ENCODE measurements at regions not wholly inside any gene's neighbourhood (a gene's known extent, or its start where the extent isn't known, plus 50 kb on each side); places are given as distances from the start of the nearest gene placed in this dataset.

- ChIA-PET POLR2A (no interaction called here), CTCF (no interaction called here)
- H3K36me3 ChIP-seq (ENCODE audit: control insufficient read depth, insufficient read depth, low read length), result no peaks in the 10 kb centered on the region
- DNase-seq (ENCODE audit: low read depth), result no peak
- H3K27me3 ChIP-seq (ENCODE audit: control insufficient read depth, insufficient read depth, low read length), result peaks cover 2% of the 10 kb centered on the region
- H3K4me3 ChIP-seq (ENCODE audit: low read depth, low read length), result no peak overlapping the region
- no peak for TF ChIP-seq CTCF (IDR thresholded peaks at IDR 0.05; ENCODE audit: insufficient read depth, low read depth, low read length)
Observed at GRCh38 chr18:56493531-56493930, 144.9 kb downstream of the TXNL1 start.

GRCh38 chr18:56492136-56492535 is 146.3 kb downstream of the TXNL1 start:
- TF ChIP-seq CTCF (IDR thresholded peaks at IDR 0.05; ENCODE audit: insufficient read depth, low read depth, low read length), result no peak
- ChIA-PET CTCF (interaction anchor here (0.7 kb wide), 1 partner anchor 8 kb away, joined by 3 read pairs; no protein-coding TSS in a partner anchor), POLR2A (no interaction called here)
- Histone ChIP-seq H3K4me3 (ENCODE audit: low read depth, low read length) (no peak overlapping the region), H3K36me3 (ENCODE audit: control insufficient read depth, insufficient read depth, low read length) (no peaks in the 10 kb centered on the region), H3K27me3 (ENCODE audit: control insufficient read depth, insufficient read depth, low read length) (peaks cover 2% of the 10 kb centered on the region)
- DNase-seq (ENCODE audit: low read depth), result no peak

- ChIA-PET CTCF (interaction anchor here (1.8 kb wide), 1 partner anchor 8 kb away, joined by 4 read pairs; no protein-coding TSS in a partner anchor), POLR2A (no interaction called here)
- no peak for DNase-seq (ENCODE audit: low read depth)
- no peak for TF ChIP-seq CTCF (IDR thresholded peaks at IDR 0.05; ENCODE audit: insufficient read depth, low read depth, low read length)
- no peaks in the 10 kb centered on the region for H3K36me3 ChIP-seq (ENCODE audit: control insufficient read depth, insufficient read depth, low read length)
- peaks cover 4% of the 10 kb centered on the region for H3K27me3 ChIP-seq (ENCODE audit: control insufficient read depth, insufficient read depth, low read length)
- H3K4me3 ChIP-seq (ENCODE audit: low read depth, low read length), result no peak overlapping the region
Observed at GRCh38 chr18:56490942-56491341, 147.4 kb downstream of the TXNL1 start.

- Histone ChIP-seq H3K36me3 (ENCODE audit: control insufficient read depth, insufficient read depth, low read length) (no peaks in the 10 kb centered on the region), H3K27me3 (ENCODE audit: control insufficient read depth, insufficient read depth, low read length) (peaks cover 4% of the 10 kb centered on the region), H3K4me3 (ENCODE audit: low read depth, low read length) (no peak overlapping the region)
- CTCF ChIA-PET, result interaction anchor here (0.6 to 1.8 kb wide), 2 partner anchors 9 to 1511 kb away, joined by 3 to 4 read pairs; no protein-coding TSS in a partner anchor
- POLR2A ChIA-PET, result no interaction called here
- DNase-seq (ENCODE audit: low read depth), result no peak
- TF ChIP-seq CTCF (IDR thresholded peaks at IDR 0.05; ENCODE audit: insufficient read depth, low read depth, low read length), result no peak
Observed at GRCh38 chr18:56489893-56490292, 148.5 kb downstream of the TXNL1 start.

- Histone ChIP-seq H3K4me3 (ENCODE audit: low read depth, low read length) (no peak overlapping the region), H3K36me3 (ENCODE audit: control insufficient read depth, insufficient read depth, low read length) (no peaks in the 10 kb centered on the region), H3K27me3 (ENCODE audit: control insufficient read depth, insufficient read depth, low read length) (peaks cover 4% of the 10 kb centered on the region)
- DNase-seq (ENCODE audit: low read depth), result no peak
- TF ChIP-seq CTCF (IDR thresholded peaks at IDR 0.05; ENCODE audit: insufficient read depth, low read depth, low read length), result no peak
- ChIA-PET POLR2A (no interaction called here), CTCF (no interaction called here)
Observed at GRCh38 chr18:56488739-56489138, 149.7 kb downstream of the TXNL1 start.
